Right ventricle myocardium superior (tissue), 1 donor: ENCODE measurements at regions not wholly inside any gene's neighbourhood (a gene's known extent, or its start where the extent isn't known, plus 50 kb on each side); places are given as distances from the start of the nearest gene placed in this dataset.
"Not testable (repeated sequence)": the region's sequence is repeated elsewhere in the genome, so short reads cannot be mapped to it uniquely, and the experiment has no call there.

ENCODE experiments used
- ATAC-seq: fragments of 200-7000 bp; cut with Tn5 transposase; one replicate; pipeline ENCODE4 v1.9.1; 2020; ENCODE audit warnings: mild to moderate bottlenecking; ENCODE audit not compliant: poor library complexity
- DNase-seq: peaks from one replicate; pipeline ENCODE4 v3.0.0-alpha.2; 2020
- intact Hi-C: fragments of 100-400 bp; cut with DNase I; formaldehyde crosslinking; loops from one replicate; pipeline ENCODE4 v1.11.2; 2022
- donor health status: DM: no; HTN: yes; CAD: no; lungs with severe emphysema.

DNA sequence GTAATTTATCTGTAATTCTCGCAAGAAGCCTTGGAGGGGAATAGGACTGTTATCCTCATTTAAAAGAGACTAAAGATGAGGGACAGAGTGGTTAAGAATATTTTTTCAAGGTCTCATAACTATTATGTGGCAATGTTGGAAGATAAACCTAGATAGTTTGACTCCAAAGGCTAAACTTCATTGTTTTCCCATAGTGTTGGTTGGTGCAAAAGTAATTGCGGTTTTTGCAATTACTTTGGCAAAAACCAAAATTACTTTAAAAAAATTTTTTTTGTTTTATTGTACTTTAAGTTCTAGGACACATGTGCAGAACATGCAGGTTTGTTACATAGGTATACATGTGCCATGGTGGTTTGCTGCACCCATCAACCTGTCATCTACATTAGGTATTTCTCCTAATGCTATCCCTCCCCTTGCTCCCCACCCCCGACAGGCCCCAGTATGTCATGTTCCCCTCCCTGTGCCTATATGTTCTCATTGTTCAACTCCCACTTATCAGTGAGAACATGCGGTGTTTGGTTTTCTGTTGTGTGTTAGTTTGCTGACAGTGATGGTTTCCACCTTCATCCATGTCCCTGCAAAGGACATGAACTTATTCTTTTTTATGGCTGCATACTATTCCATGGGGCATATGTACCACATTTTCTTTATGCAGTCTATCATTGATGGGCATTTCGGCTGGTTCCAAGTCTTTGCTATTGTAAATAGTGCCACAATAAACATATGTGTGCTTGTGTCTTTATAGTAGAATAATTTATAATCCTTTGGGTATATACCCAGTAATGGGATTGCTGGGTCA is 72.9 kb upstream of the TBX18 start:
- intact Hi-C loops, ATAC-seq, DNase-seq: not testable (repeated sequence)

DNA sequence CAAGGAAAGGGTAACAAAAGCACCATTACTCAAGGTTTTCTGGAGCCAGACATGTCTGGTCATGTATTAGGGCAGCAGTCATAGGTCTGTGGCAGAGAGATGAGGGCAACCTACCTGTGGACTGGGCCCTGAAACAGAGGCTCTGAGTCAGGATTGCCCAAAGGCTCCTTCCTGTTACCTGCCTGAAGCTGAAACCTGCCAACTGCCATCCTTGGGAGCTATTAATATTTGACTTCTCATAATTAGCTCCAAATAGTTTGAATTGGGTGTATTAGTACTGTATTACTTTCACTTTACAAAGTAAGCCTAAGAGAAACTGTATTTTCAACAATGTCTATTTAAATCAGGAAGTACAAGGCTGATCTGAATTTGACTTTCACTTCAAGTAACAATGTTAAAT is 72.0 kb upstream of the TBX18 start:
- intact Hi-C loops, result no loop called here
- DNase-seq (no peak), ATAC-seq (no peak)

DNA sequence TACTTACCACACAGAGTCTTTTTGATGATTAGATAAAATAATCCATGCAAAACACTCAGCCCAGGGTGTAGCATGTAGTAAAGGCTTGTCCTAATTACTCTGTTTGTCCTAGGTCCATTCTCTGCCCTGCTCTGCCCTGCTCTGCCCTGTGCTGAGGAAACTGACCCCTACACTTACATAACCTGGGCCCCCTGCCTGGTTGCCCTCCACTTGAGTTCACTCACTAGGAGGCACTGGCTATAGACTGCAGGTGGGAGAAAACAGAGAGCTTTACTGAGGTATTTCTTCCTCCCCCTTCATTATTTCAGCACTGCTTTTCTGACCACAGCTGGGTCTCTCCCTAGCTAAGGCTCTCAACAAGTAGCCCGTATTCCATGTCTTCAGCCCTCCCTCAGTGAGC is 70.9 kb upstream of the TBX18 start:
- intact Hi-C loops, result no loop called here

DNA sequence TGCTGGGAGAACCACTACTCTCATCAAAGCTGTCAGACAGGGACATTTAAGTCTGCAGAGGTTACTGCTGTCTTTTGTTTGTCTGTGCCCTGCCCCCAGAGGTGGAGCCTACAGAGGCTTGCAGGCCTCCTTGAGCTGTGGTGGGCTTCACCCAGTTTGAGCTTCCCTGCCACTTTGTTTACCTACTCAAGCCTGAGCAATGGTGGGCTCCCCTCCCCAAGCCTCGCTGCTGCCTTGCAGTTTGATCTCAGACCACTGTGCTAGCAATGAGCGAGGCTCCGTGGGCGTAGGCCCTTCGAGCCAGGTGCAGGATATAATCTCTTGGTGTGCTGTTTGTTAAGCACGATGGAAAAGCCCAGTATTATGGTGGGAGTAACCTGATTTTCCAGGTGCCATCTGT is 67.5 kb upstream of the TBX18 start:
- intact Hi-C loops, ATAC-seq: not testable (repeated sequence)
- peak; percentile 32 for DNase-seq

More for the DNA sequence above, 70.9 kb upstream of the TBX18 start:
- no peak for ATAC-seq
- no peak for DNase-seq

DNA sequence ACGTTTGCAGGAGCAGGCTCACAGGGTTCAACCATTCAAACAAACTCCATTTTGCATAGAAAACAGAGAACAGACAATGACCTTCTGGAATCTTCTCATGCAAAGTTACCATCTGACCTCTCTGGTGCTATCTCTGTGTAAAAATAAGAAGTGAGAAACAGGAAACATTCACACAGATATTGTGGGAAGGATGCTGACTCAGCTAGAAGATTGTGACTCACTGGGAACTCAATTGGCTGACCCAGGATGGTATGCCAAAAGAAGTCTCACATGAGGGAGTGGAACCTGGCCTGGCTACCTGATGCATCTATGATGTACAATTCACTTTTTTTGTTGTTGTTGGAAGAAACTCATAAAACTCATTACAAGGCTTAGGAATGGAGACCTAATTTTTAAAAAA is 61.1 kb upstream of the TBX18 start:
- intact Hi-C loops, result no loop called here
- DNase-seq (no peak), ATAC-seq (no peak)

DNA sequence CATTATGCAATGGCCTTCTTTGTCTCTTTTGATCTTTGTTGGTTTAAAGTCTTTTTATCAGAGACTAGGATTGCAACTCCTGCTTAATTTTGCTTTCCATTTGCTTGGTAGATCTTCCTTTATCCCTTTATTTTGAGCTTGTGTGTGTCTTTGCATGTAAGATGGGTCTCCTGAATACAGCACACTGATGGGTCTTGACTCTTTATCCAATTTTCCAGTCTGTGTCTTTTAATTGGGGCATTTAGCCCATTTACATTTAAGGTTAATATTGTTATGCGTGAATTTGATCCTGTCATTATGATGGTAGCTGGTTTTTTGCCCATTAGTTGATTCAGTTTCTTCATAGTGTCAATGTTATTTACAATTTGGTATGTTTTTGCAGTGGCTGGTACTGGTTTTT is 56.9 kb upstream of the TBX18 start:
- ATAC-seq, DNase-seq, intact Hi-C loops: not testable (repeated sequence)

DNA sequence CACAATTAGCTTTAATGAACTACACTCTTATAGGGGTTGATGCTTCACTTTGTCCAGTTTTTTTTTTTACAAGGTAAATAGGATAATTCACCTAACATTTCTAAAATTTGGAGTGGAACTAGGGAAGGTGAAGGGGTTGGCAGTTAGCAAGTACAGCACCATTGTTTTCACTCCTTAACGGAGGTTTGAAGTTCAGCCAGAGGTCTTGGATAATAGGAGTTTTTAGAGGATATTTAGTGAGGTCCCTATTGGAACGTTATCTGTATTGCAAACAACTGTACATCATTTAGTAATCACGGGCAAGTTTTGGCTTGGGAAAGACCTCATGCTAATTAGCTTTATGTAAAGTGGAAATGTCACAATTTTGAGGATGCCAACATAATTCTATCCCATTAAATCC is 52.3 kb upstream of the TBX18 start:
- intact Hi-C loops, result no loop called here
- ATAC-seq (no peak), DNase-seq (no peak)

DNA sequence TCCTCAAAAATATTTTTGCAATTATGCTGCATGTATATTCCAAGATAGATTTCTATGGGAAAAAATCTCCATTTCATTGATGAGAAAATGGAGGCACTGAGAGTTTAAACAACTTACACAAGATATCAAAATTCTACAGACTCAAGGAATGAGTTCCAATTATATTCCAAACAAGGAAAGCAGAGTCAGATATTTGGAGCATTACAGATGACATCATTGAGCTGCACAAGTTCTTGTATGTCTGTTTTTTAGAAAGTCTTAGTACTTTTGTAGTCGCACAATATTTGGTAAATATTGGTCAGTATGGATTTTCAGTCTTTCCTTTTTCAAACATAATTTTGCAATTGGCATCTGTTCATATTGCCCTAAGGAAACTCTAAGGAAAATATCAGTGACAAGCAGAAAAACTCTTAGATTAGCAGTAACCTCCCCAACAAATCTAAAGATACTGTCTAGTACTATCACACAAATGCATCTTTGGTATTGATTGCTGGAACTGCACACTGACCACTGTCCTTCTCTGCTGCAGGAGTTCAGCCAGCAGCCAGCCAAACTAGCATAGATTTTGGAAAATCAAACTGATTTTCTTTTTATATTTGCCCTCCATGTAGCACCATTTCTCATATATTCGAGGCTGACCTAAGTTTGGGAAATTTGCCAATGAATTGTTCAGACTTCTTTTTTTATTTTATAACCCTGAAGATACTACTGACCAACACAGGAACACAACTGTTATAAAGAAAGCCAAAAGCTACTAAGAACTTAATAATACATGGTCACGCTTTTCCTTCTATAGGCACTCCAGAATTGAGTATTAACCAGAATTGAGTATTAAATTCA is 51.7 kb upstream of the TBX18 start:
- intact Hi-C loops, result no loop called here

More for the DNA sequence above, 51.7 kb upstream of the TBX18 start:
- ATAC-seq (no peak), DNase-seq (no peak)
